Esophagus squamous epithelium (tissue), 4 donors: ENCODE measurements at regions not wholly inside any gene's neighbourhood (a gene's known extent, or its start where the extent isn't known, plus 50 kb on each side); places are given as distances from the start of the nearest gene placed in this dataset.

Source experiments
- CTCF ChIP-seq, 6 experiments: fragments of 450-650 bp in 4 of 6; fragments of 200-600 bp in 2 of 6; sonication (generic) in 2 of 6; IDR thresholded peaks; one replicate each; pipeline ENCODE4 v1.5.1; 2016 to 2019; ENCODE audit warnings: antibody characterized with exemption in 6 of 6, mild to moderate bottlenecking in 4 of 6, moderate library complexity in 4 of 6
- POLR2A ChIP-seq, 4 donors: fragments of 450-650 bp; IDR thresholded peaks; one replicate each; pipeline ENCODE4 v1.6.1; 2017; ENCODE audit warnings: antibody characterized with exemption in 4 of 4, mild to moderate bottlenecking in 4 of 4, moderate library complexity in 3 of 4

DNA sequence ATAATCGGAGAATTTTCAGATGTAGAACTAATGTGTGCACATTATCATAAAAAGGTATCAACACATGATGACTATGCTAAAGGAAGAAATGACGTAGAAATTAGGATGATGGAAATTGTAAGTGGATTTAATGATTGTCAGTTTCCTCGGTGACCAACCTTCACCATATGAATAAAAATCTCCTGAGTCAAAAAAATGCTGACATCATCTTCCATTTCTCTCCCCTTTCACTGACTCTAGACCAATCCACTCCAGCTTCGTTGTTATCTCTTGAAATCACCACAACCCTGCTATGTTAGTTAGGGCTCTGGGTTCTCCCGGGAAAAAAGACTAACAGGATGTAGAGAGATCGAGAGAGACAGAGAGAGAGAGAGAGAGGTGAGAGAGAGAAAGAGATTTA, 204.8 kb upstream of the KYNU start:
- TF ChIP-seq POLR2A (IDR thresholded peaks at IDR 0.05): no peak
- no peak for TF ChIP-seq CTCF (IDR thresholded peaks at IDR 0.05)
